Activated CD8-positive, alpha-beta T cell treated with anti-CD3 and anti-CD28 coated beads for 36 hours (primary cell): ENCODE measurements at regions not wholly inside any gene's neighbourhood (a gene's known extent, or its start where the extent isn't known, plus 50 kb on each side); places are given as distances from the start of the nearest gene placed in this dataset.

Experiments
- ATAC-seq: fragments of 200-7000 bp; cut with Tn5 transposase; one replicate; pipeline ENCODE4 v1.10.0; 2021; ENCODE audit warnings: mild to moderate bottlenecking, moderate library complexity
- CTCF ChIA-PET: fragments of 350-600 bp; sonication (Branson Sonifier 250); formaldehyde crosslinking; loops from one replicate; lab custom pipeline; 2021; ENCODE audit warnings: antibody characterized with exemption; lab: Charles Lee
- POLR2A ChIA-PET: fragments of 350-600 bp; sonication (Branson Sonifier 250); formaldehyde crosslinking; loops from one replicate; lab custom pipeline; 2021; ENCODE audit warnings: antibody characterized with exemption; lab: Charles Lee
- DNase-seq: peaks from one replicate; pipeline ENCODE4 v3.0.0-alpha.2; 2020
- H3K27ac Mint-ChIP-seq: one replicate; pipeline ENCODE4 v1.8.0; 2021; ENCODE audit warnings: mild to moderate bottlenecking, mixed read lengths
- H3K27me3 Mint-ChIP-seq: one replicate; pipeline ENCODE4 v1.8.0; 2021; ENCODE audit warnings: mixed read lengths
- H3K36me3 Mint-ChIP-seq: one replicate; pipeline ENCODE4 v1.8.0; 2021; ENCODE audit warnings: low read depth, mixed read lengths
- H3K4me1 Mint-ChIP-seq: one replicate; pipeline ENCODE4 v1.8.0; 2021; ENCODE audit warnings: low read depth, mixed read lengths
- H3K4me3 Mint-ChIP-seq: one replicate; pipeline ENCODE4 v1.8.0; 2021; ENCODE audit warnings: mild to moderate bottlenecking, moderate library complexity, mixed read lengths
- H3K9me3 Mint-ChIP-seq: one replicate; pipeline ENCODE4 v1.8.0; 2021; ENCODE audit warnings: mixed read lengths
- intact Hi-C: fragments of 100-400 bp; cut with micrococcal nuclease; formaldehyde crosslinking; loops from one replicate; pipeline ENCODE4 v1.10.0; 2022
- TF ChIP-seq, protein P1 (sequence below): fragments of 200-600 bp; IDR thresholded peaks from one replicate; pipeline ENCODE4 v1.8.0; 2022; ENCODE audit warnings: antibody characterized with exemption, mild to moderate bottlenecking

- intact Hi-C loops = no loop called here
- CTCF ChIA-PET = no interaction called here
- Mint-ChIP-seq H3K4me3 (no peak overlapping the region), H3K9me3 (no peaks in the 10 kb centered on the region), H3K36me3 (no peaks in the 10 kb centered on the region), H3K27me3 (no peaks in the 10 kb centered on the region), H3K27ac (no peak overlapping the region), H3K4me1 (no peaks in the 10 kb centered on the region)
- TF ChIP-seq, protein P1, sequence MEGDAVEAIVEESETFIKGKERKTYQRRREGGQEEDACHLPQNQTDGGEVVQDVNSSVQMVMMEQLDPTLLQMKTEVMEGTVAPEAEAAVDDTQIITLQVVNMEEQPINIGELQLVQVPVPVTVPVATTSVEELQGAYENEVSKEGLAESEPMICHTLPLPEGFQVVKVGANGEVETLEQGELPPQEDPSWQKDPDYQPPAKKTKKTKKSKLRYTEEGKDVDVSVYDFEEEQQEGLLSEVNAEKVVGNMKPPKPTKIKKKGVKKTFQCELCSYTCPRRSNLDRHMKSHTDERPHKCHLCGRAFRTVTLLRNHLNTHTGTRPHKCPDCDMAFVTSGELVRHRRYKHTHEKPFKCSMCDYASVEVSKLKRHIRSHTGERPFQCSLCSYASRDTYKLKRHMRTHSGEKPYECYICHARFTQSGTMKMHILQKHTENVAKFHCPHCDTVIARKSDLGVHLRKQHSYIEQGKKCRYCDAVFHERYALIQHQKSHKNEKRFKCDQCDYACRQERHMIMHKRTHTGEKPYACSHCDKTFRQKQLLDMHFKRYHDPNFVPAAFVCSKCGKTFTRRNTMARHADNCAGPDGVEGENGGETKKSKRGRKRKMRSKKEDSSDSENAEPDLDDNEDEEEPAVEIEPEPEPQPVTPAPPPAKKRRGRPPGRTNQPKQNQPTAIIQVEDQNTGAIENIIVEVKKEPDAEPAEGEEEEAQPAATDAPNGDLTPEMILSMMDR = no peak
- ATAC-seq (no peak), DNase-seq (no peak)
- POLR2A ChIA-PET = no interaction called here
These were observed 210.0 kb upstream of the AGTR2 start for GRCh38 chrX:115960440-115961084.

GRCh38 chrX:115966920-115967319, 203.6 kb upstream of the AGTR2 start:
- Mint-ChIP-seq H3K9me3 (no peaks in the 10 kb centered on the region), H3K4me1 (no peaks in the 10 kb centered on the region), H3K4me3 (no peak overlapping the region), H3K27ac (no peak overlapping the region), H3K36me3 (no peaks in the 10 kb centered on the region), H3K27me3 (peaks cover 5% of the 10 kb centered on the region)
- intact Hi-C loops = no loop called here
- ATAC-seq (no peak), DNase-seq (no peak)
- CTCF ChIA-PET = no interaction called here
- POLR2A ChIA-PET = no interaction called here
- TF ChIP-seq, protein P1 = no peak

- TF ChIP-seq, protein P1 = no peak
- no peaks in the 10 kb centered on the region for H3K36me3 Mint-ChIP-seq
- ChIA-PET CTCF (no interaction called here), POLR2A (no interaction called here)
- no peak overlapping the region for H3K27ac Mint-ChIP-seq
- no peaks in the 10 kb centered on the region for H3K9me3 Mint-ChIP-seq
- H3K4me1 Mint-ChIP-seq = no peaks in the 10 kb centered on the region
- ATAC-seq (no peak), DNase-seq (no peak)
- intact Hi-C loops = no loop called here
- H3K27me3 Mint-ChIP-seq = peaks cover 5% of the 10 kb centered on the region
- no peak overlapping the region for H3K4me3 Mint-ChIP-seq
These were observed 201.9 kb upstream of the AGTR2 start for GRCh38 chrX:115968436-115969252.

DNA sequence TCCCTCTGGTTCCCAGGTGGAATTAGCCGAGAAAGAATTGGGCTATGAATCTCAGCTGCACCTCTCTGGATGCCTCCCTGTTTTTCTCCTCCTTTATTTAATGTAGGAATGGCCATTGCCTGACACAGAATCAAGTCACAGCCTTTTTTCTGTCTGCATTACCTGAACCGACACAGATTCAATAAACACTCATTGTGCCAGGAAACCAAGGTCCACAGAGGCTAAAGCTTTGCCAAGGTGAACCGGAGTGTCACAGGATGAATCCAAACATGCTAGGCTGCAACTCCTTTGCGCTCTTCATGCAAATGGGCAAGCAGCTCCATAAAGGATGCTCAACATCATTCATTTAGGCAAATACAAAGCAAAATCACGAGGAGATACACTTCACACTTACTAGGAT, 199.8 kb upstream of the AGTR2 start:
- no peak for ATAC-seq
- intact Hi-C loops = no loop called here
- no peak for DNase-seq
- Mint-ChIP-seq H3K27me3 (peaks cover 5% of the 10 kb centered on the region), H3K4me1 (no peaks in the 10 kb centered on the region), H3K27ac (no peak overlapping the region), H3K4me3 (no peak overlapping the region), H3K9me3 (peaks cover 5% of the 10 kb centered on the region), H3K36me3 (no peaks in the 10 kb centered on the region)
- POLR2A ChIA-PET = no interaction called here
- CTCF ChIA-PET = no interaction called here
- TF ChIP-seq, protein P1 = no peak

- POLR2A ChIA-PET = no interaction called here
These were observed 197.8 kb upstream of the AGTR2 start for GRCh38 chrX:115972717-115973116.

More at GRCh38 chrX:115972717-115973116, 197.8 kb upstream of the AGTR2 start:
- ATAC-seq (no peak), DNase-seq (no peak)
- intact Hi-C loops = no loop called here
- Mint-ChIP-seq H3K9me3 (peaks cover 5% of the 10 kb centered on the region), H3K4me1 (no peaks in the 10 kb centered on the region), H3K4me3 (no peak overlapping the region), H3K36me3 (no peaks in the 10 kb centered on the region), H3K27me3 (peaks cover 4% of the 10 kb centered on the region), H3K27ac (no peak overlapping the region)
- TF ChIP-seq, protein P1 = no peak
- CTCF ChIA-PET = no interaction called here
